ENCODE measurements at regions not wholly inside any gene's neighbourhood (a gene's known extent, or its start where the extent isn't known, plus 50 kb on each side); places are given as distances from the start of the nearest gene placed in this dataset.
A peak's percentile ranks its signal among the peaks of the same experiment; 100 is the strongest.

- no peak for TF ChIP-seq POLR2A (IDR thresholded peaks at IDR 0.05; ENCODE audit: extremely low read depth, insufficient read length)
- TF ChIP-seq MYC (IDR thresholded peaks at IDR 0.05; ENCODE audit: low read depth, low read length), result no peak
- TF ChIP-seq, protein P1, sequence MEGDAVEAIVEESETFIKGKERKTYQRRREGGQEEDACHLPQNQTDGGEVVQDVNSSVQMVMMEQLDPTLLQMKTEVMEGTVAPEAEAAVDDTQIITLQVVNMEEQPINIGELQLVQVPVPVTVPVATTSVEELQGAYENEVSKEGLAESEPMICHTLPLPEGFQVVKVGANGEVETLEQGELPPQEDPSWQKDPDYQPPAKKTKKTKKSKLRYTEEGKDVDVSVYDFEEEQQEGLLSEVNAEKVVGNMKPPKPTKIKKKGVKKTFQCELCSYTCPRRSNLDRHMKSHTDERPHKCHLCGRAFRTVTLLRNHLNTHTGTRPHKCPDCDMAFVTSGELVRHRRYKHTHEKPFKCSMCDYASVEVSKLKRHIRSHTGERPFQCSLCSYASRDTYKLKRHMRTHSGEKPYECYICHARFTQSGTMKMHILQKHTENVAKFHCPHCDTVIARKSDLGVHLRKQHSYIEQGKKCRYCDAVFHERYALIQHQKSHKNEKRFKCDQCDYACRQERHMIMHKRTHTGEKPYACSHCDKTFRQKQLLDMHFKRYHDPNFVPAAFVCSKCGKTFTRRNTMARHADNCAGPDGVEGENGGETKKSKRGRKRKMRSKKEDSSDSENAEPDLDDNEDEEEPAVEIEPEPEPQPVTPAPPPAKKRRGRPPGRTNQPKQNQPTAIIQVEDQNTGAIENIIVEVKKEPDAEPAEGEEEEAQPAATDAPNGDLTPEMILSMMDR (IDR thresholded peaks at IDR 0.05; ENCODE audit: low read depth, low read length), result no peak
- TF ChIP-seq MAX (IDR thresholded peaks at IDR 0.05; ENCODE audit: low read depth, low read length), result no peak
- no peak for DNase-seq (ENCODE audit: low read depth)
- H3K4me3 ChIP-seq (ENCODE audit: low read depth, low read length), result no peak overlapping the region
Measured at GRCh38 chr12:126763359-126763758, 1503.6 kb upstream of the TMEM132C start.

GRCh38 chr12:126767334-126767733 lies 1499.6 kb upstream of the TMEM132C start:
- TF ChIP-seq POLR2A (IDR thresholded peaks at IDR 0.05; ENCODE audit: extremely low read depth, insufficient read length), result no peak
- no peak for TF ChIP-seq MYC (IDR thresholded peaks at IDR 0.05; ENCODE audit: low read depth, low read length)
- TF ChIP-seq MAX (IDR thresholded peaks at IDR 0.05; ENCODE audit: low read depth, low read length), result no peak
- TF ChIP-seq, protein P1 (IDR thresholded peaks at IDR 0.05; ENCODE audit: low read depth, low read length), result no peak
- no peak overlapping the region for H3K4me3 ChIP-seq (ENCODE audit: low read depth, low read length)
- DNase-seq (ENCODE audit: low read depth), result no peak

GRCh38 chr12:126768517-126768916 lies 1498.5 kb upstream of the TMEM132C start:
- DNase-seq (ENCODE audit: low read depth), result no peak
- TF ChIP-seq, protein P1 (IDR thresholded peaks at IDR 0.05; ENCODE audit: low read depth, low read length), result no peak
- TF ChIP-seq MYC (IDR thresholded peaks at IDR 0.05; ENCODE audit: low read depth, low read length) (no peak), POLR2A (IDR thresholded peaks at IDR 0.05; ENCODE audit: extremely low read depth, insufficient read length) (no peak), MAX (IDR thresholded peaks at IDR 0.05; ENCODE audit: low read depth, low read length) (no peak)
- H3K4me3 ChIP-seq (ENCODE audit: low read depth, low read length), result no peak overlapping the region

- TF ChIP-seq POLR2A (IDR thresholded peaks at IDR 0.05; ENCODE audit: extremely low read depth, insufficient read length), result no peak
- no peak for TF ChIP-seq MYC (IDR thresholded peaks at IDR 0.05; ENCODE audit: low read depth, low read length)
- TF ChIP-seq MAX (IDR thresholded peaks at IDR 0.05; ENCODE audit: low read depth, low read length), result no peak
- TF ChIP-seq, protein P1 (IDR thresholded peaks at IDR 0.05; ENCODE audit: low read depth, low read length), result no peak
- DNase-seq (ENCODE audit: low read depth), result no peak
- H3K4me3 ChIP-seq (ENCODE audit: low read depth, low read length), result no peak overlapping the region
Measured at GRCh38 chr12:126770188-126770587, 1496.8 kb upstream of the TMEM132C start.

GRCh38 chr12:126772171-126772864 lies 1494.7 kb upstream of the TMEM132C start:
- TF ChIP-seq MYC (IDR thresholded peaks at IDR 0.05; ENCODE audit: low read depth, low read length) (no peak), MAX (IDR thresholded peaks at IDR 0.05; ENCODE audit: low read depth, low read length) (no peak)
- TF ChIP-seq, protein P1 (IDR thresholded peaks at IDR 0.05; ENCODE audit: low read depth, low read length), result no peak
- peak; percentile 63 for DNase-seq (ENCODE audit: low read depth)
- no peak overlapping the region for H3K4me3 ChIP-seq (ENCODE audit: low read depth, low read length)
